Activated T-cell treated with anti-CD3 and anti-CD28 coated beads, Interleukin-2, amount 50 U/mL, for 4 hours (primary cell): ENCODE measurements at regions not wholly inside any gene's neighbourhood (a gene's known extent, or its start where the extent isn't known, plus 50 kb on each side); places are given as distances from the start of the nearest gene placed in this dataset.

ENCODE experiments used
- ATAC-seq, 2 donors: fragments of 200-7000 bp; cut with Tn5 transposase; one replicate each; pipeline ENCODE4 v1.10.0; 2021
- DNase-seq: peaks from one replicate; pipeline ENCODE4 v3.0.0-alpha.2; 2020
- H3K27me3 Mint-ChIP-seq: one replicate; pipeline ENCODE4 v1.8.0; 2021; ENCODE audit warnings: low read depth, mixed read lengths
- H3K36me3 Mint-ChIP-seq: one replicate; pipeline ENCODE4 v1.8.0; 2022; ENCODE audit warnings: mixed read lengths; ENCODE audit not compliant: insufficient read depth
- H3K4me1 Mint-ChIP-seq: one replicate; pipeline ENCODE4 v1.8.0; 2021; ENCODE audit warnings: low read depth, mixed read lengths
- H3K4me3 Mint-ChIP-seq: one replicate; pipeline ENCODE4 v1.8.0; 2021; ENCODE audit warnings: mild to moderate bottlenecking, moderate library complexity, mixed read lengths
- H3K9me3 Mint-ChIP-seq: one replicate; pipeline ENCODE4 v1.8.0; 2021; ENCODE audit warnings: mixed read lengths

DNA sequence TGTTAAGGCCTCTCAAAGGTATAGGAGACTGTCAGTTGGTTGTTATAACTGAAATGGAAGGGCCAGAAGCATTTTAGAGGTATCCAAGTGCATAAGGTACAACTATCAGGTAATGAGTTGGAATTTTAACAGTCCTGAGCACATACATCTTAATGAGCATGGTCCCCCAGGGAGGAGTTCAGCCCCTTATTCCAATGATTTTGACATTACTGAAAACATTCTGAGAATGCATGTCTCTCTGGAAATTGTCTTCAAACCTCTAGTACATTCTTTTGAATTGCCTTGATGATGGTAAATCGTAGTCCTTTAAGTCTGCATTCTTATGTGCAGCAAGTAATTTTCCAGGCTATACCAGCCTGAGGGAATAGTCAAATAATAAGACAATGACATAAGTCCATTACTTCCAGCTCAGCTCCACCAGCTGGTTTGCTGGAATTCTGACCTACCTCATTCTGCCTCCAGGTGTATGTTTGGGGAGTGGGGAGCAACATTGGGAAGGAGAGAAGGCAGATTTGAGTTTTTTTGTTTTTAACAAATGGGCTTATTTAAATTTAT lies 239.2 kb downstream of the MSRB3 start:
- DNase-seq (no peak), ATAC-seq (no peak)
- H3K27me3 Mint-ChIP-seq = no peaks in the 10 kb centered on the region
- H3K36me3 Mint-ChIP-seq = no peaks in the 10 kb centered on the region
- no peak overlapping the region for H3K4me3 Mint-ChIP-seq
- no peaks in the 10 kb centered on the region for H3K9me3 Mint-ChIP-seq
- no peaks in the 10 kb centered on the region for H3K4me1 Mint-ChIP-seq

DNA sequence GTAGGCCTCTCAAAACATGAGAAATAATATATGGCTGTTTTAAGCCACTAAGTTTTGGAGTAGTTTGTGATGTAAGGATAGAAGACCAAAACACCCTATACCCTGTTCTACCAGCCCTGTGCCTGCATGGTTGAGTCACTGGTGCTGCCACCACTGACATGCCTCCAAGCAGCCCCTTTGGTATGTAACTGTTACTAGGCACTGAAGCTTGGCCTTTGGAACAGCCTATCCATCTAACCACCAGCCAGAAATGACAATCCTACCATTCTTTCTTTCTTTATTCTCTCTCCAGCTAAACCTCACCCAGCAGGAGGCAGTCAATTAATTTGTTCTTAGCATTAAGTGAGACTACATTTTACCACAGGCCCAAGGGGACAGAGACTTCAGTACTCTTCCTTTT lies 240.3 kb downstream of the MSRB3 start:
- no peaks in the 10 kb centered on the region for H3K4me1 Mint-ChIP-seq
- H3K9me3 Mint-ChIP-seq = no peaks in the 10 kb centered on the region
- no peaks in the 10 kb centered on the region for H3K27me3 Mint-ChIP-seq
- H3K4me3 Mint-ChIP-seq = no peak overlapping the region
- DNase-seq (no peak), ATAC-seq (no peak)
- no peaks in the 10 kb centered on the region for H3K36me3 Mint-ChIP-seq

DNA sequence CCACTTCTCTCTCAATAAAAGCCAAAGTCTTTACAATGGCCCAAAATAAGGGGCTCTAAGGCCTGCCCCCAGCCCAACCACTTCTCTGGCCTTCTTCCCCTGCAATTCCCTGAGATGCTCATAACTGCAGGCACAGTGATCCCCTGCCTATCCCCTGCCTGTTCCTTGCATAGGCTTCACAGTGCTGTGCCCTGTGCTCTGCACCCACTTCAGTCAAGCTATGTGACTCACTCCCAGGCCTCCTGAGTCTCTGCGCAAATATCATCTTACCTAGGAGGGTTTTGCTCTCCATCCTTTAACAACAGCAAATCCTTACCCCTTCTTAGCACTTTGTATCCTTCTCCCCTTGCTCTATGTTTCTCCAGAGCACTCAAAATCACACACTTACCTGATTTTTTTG lies 242.2 kb downstream of the MSRB3 start:
- no peaks in the 10 kb centered on the region for H3K4me1 Mint-ChIP-seq
- no peak for DNase-seq
- no peaks in the 10 kb centered on the region for H3K27me3 Mint-ChIP-seq
- H3K4me3 Mint-ChIP-seq = no peak overlapping the region
- no peak for ATAC-seq
- H3K9me3 Mint-ChIP-seq = no peaks in the 10 kb centered on the region
- no peaks in the 10 kb centered on the region for H3K36me3 Mint-ChIP-seq

DNA sequence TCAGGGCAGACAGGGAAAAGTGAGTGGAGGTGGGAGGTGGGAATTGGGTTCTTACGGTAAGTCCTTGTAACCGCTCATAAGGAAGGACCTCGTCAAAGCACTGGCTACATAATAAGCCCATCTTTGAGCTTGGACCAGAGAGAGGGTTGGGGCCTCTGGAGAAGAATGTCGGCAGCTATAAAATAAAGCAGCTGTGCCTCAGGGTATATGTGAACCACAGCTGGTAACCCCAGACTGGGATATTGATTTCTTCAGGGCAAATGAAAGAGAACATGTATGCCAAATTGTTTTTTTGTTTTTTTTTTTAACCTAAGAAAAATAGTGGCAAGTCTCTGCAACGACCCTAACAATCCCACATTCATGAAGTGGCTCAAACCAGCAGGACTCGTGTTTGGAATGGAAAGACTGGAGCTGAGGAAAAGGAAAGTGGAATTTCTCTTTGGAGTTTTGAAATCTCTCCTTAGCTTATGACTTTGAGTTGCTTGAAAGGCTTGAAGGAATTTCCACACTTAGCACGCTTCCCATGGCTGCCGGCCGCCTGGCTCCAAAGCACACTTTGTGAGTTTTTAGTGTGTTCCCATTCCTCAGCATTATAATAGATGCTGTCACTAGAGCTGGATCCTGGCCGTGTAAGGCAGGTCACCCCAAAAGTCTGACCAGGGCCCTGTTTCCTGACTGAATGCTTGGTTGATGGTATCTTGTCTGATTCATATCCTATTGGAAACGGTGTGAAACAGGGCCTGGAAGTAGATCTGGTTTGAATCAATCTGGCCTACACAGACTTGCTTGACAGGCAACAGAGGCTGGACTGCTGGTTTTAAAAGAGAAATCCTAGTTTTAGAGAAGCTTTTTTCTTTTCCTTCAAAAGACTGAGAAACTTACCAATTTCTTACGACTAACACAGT lies 244.7 kb downstream of the MSRB3 start:
- DNase-seq (no peak), ATAC-seq (no peak)
- no peaks in the 10 kb centered on the region for H3K27me3 Mint-ChIP-seq
- H3K9me3 Mint-ChIP-seq = no peaks in the 10 kb centered on the region
- no peaks in the 10 kb centered on the region for H3K36me3 Mint-ChIP-seq
- no peak overlapping the region for H3K4me3 Mint-ChIP-seq
- H3K4me1 Mint-ChIP-seq = no peaks in the 10 kb centered on the region

DNA sequence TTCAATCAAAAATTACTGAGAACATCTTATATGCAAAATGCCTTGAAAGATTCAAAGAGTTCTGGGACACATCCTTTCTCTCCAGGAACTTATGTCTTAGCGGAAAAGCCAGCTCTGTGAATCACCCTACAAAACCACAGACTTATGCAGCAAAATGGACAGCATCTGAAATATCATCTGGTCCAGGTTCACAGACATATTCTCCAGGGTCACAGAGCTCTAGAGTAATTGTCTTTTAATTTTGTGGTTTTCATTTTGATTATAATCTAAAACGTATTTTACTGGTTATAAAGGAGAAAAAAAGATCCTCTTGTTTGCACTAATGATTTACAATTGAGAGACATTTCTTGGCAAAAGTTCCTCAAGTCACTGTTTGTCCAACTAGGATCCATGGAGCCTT lies 246.2 kb downstream of the MSRB3 start:
- H3K36me3 Mint-ChIP-seq = no peaks in the 10 kb centered on the region
- no peak overlapping the region for H3K4me3 Mint-ChIP-seq
- H3K27me3 Mint-ChIP-seq = no peaks in the 10 kb centered on the region
- no peaks in the 10 kb centered on the region for H3K4me1 Mint-ChIP-seq
- no peak for DNase-seq
- ATAC-seq = no peak
- H3K9me3 Mint-ChIP-seq = no peaks in the 10 kb centered on the region

DNA sequence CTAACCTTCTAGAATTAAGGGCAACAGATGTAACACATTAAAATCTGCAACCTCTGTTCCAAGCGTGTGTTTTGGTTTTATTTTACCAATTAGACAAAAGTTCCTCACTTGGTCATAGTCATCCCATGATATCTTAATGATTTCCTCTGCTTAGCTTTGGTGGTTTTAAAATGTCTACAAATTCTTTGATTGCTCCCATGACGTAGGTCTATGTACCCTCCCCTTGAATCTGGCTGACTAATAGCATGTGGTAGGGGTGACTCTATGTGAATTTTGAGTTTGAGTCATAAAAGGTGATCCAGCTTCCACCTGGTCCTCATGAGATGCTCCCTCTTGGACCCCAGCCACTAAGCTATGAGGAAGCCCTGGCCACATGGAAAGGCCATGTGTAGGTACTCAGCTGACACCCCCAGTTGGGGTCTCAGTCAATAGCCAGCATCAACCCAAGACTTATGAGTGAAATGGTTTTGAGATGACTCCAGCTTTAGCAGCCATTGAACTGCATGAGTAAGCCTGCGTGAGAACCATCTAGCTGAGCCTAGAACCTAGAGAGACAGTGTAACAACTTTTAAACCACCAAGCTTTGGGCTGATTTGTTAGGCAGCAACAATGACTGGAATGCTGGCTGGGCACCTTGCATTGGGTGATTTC lies 247.1 kb downstream of the MSRB3 start:
- H3K36me3 Mint-ChIP-seq = no peaks in the 10 kb centered on the region
- H3K9me3 Mint-ChIP-seq = no peaks in the 10 kb centered on the region
- DNase-seq = no peak
- no peak overlapping the region for H3K4me3 Mint-ChIP-seq
- H3K4me1 Mint-ChIP-seq = no peaks in the 10 kb centered on the region
- H3K27me3 Mint-ChIP-seq = no peaks in the 10 kb centered on the region
- ATAC-seq = peak in 1 of 2 donors; percentile 27

DNA sequence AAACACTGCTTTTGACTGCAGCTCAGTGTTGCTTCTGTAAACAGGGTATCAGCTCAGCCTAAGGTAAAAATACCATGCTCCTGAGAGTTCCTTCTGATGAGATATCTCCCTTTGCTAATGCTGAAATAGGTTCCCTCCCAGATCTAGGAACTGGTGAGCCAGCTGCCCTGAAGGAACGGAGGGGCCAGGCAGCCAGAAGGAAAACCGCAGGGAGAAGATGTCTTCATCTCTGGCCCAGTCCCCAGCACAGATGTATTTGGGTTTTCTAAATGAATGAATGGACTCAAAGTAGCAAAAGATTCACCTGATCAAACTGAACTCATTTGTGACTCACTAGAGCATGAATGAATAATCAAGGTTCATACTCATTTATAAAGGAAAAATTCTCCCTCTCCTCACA lies 247.8 kb downstream of the MSRB3 start:
- Mint-ChIP-seq H3K36me3 (no peaks in the 10 kb centered on the region), H3K9me3 (no peaks in the 10 kb centered on the region), H3K4me1 (no peaks in the 10 kb centered on the region), H3K27me3 (no peaks in the 10 kb centered on the region), H3K4me3 (no peak overlapping the region)
- no peak for ATAC-seq
- DNase-seq = no peak

DNA sequence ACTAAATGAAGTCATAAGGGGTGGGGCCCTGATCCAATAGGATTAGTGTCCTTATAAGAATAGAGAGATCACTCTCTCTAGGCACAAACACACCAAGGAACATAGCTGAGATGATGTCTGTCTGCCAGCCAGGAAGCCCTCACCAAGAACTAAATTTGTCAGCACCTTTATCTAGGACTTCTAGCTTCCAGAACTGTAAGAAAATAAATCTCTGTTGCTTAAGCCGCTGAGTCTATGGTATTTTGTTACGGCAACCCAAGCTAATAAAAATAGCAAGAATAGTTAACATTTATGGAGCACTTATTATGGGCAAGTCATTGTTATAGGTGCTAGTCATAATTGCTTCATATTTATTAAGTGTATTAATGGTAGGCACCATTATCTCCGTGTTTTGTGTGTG lies 249.6 kb downstream of the MSRB3 start:
- no peak for ATAC-seq
- H3K9me3 Mint-ChIP-seq = no peaks in the 10 kb centered on the region
- DNase-seq = no peak
- no peaks in the 10 kb centered on the region for H3K27me3 Mint-ChIP-seq
- H3K4me1 Mint-ChIP-seq = no peaks in the 10 kb centered on the region
- H3K36me3 Mint-ChIP-seq = no peaks in the 10 kb centered on the region
- H3K4me3 Mint-ChIP-seq = no peak overlapping the region

DNA sequence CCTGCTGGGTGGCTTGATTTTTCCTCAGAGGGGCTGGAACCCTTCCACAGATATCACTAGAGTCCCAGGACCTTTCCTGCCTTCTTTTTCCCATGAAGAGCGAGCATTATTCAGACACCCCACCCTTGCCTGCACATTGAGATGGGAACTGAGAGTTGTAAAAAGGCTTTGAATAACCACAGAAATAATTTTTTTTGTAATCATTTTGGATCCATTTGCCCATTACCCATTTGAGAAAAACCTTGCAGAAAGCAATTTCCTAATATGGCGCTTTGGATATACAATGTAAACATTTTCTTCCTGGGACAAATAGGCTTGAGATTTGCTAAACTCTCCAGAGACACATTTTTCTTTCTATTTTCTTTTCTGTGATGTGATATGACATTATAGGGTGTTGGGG lies 250.6 kb downstream of the MSRB3 start:
- no peaks in the 10 kb centered on the region for H3K27me3 Mint-ChIP-seq
- DNase-seq (no peak), ATAC-seq (no peak)
- H3K36me3 Mint-ChIP-seq = no peaks in the 10 kb centered on the region
- no peaks in the 10 kb centered on the region for H3K9me3 Mint-ChIP-seq
- no peaks in the 10 kb centered on the region for H3K4me1 Mint-ChIP-seq
- no peak overlapping the region for H3K4me3 Mint-ChIP-seq

DNA sequence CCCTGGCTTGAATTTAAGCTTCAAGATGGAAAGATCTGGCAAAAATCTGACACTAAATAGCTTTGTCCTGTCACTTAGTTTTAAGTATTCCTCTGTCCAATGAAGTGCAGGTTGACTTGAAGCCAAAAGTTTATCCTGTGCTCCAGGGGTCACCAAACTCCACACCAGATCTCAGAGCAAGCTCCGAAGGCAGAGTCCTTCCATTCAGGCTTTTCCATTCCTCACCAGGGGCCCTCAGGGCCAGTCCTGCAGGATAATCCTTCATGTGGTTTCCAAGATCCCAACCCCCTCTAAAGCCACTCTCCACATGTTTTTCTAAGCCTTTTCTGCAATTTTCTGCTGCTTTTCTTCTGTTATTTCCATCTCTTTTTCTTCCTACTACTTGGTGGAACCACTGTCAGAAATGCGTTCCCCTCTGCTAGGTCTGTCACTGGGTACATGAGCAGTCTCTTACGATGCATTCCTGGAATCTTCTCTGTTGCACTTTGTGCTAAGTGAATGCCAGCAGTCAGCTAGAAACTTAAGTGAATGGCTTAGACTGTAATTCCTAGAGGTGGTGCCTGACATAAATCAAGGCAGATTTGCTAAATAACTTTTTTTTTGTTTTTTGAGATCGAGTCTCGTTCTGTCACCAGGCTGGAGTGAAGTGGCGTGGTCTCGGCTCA lies 251.4 kb downstream of the MSRB3 start:
- H3K27me3 Mint-ChIP-seq = no peaks in the 10 kb centered on the region
- H3K36me3 Mint-ChIP-seq = no peaks in the 10 kb centered on the region
- DNase-seq (no peak), ATAC-seq (no peak)
- no peaks in the 10 kb centered on the region for H3K4me1 Mint-ChIP-seq
- H3K4me3 Mint-ChIP-seq = no peak overlapping the region
- no peaks in the 10 kb centered on the region for H3K9me3 Mint-ChIP-seq

DNA sequence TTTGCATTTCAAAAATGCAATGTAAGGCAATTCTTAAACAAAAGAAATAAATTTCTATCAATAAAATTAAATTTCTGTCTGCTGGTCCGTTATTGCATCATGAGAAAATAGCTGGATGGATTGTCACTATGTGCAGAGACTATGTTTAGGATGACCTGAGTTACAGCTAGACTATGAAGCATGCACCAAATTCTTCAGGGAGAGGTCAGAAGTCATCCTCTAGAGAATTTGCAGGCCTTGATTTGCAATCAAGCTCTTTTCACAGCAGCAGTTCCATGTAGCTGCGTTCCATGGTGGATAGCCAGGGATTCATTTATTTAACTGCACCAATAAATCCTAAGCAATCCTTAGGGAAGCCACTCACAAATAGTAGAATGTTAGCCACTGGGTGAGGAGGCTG lies 253.7 kb downstream of the MSRB3 start:
- no peak for ATAC-seq
- H3K4me1 Mint-ChIP-seq = no peaks in the 10 kb centered on the region
- no peak overlapping the region for H3K4me3 Mint-ChIP-seq
- H3K27me3 Mint-ChIP-seq = peaks cover 4% of the 10 kb centered on the region
- no peaks in the 10 kb centered on the region for H3K36me3 Mint-ChIP-seq
- no peaks in the 10 kb centered on the region for H3K9me3 Mint-ChIP-seq
- no peak for DNase-seq

DNA sequence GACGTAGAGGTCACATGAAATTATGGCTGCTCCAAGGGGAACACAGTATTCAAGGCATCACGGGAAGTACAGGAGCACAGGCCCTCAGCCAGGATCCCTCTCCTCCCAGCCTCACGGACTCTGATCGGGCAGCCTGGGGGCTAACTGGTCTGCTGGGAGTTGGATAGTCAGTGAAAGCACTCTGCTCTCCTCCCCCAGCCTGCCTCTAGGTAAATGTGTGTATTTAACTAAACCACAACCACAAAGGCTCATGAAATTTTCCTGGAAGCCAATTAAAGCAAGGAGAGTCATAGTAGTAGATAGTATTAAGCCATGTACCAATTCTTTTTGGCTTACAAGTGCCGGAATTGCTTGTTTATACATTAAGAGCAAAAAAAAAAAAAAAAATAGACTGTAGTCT lies 254.3 kb downstream of the MSRB3 start:
- DNase-seq (no peak), ATAC-seq (no peak)
- Mint-ChIP-seq H3K4me3 (no peak overlapping the region), H3K9me3 (peaks cover 2% of the 10 kb centered on the region), H3K36me3 (no peaks in the 10 kb centered on the region), H3K4me1 (no peaks in the 10 kb centered on the region), H3K27me3 (peaks cover 4% of the 10 kb centered on the region)

DNA sequence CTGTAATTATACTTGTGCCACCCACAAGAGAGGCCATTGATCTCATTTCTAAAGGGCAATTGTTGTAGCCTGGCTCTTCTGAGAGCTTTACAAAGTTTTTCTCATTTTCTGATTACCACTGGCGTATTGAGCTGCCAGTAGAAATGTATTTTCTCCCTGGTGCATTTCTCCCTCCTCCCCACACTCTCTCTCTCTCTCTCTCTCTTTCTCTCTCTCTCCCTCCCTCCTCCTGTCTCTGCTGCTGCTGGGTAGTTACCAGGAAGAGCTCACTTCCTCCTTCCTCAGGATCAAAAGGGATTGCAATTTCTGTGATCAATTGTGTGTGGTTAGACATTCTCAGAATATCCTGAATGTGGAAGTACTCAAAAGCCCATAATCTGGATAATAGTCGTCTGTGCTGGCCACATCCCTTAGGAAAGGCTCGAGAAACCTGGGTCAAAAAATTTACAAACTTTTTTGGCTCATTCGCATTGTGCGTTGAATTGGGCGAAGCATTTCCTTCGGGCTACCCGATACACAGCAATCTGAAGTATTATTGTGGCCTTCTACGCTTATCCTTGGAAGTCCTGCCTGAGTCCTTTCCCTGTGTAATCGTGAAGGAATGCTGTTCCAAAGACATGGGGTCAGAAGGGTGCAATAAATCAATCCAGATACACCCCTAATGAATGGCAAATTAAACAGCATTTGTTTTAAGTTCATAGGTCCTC lies 254.8 kb downstream of the MSRB3 start:
- Mint-ChIP-seq H3K36me3 (no peaks in the 10 kb centered on the region), H3K27me3 (peaks cover 4% of the 10 kb centered on the region), H3K9me3 (peaks cover 4% of the 10 kb centered on the region), H3K4me1 (no peaks in the 10 kb centered on the region), H3K4me3 (no peak overlapping the region)
- ATAC-seq (no peak), DNase-seq (no peak)

DNA sequence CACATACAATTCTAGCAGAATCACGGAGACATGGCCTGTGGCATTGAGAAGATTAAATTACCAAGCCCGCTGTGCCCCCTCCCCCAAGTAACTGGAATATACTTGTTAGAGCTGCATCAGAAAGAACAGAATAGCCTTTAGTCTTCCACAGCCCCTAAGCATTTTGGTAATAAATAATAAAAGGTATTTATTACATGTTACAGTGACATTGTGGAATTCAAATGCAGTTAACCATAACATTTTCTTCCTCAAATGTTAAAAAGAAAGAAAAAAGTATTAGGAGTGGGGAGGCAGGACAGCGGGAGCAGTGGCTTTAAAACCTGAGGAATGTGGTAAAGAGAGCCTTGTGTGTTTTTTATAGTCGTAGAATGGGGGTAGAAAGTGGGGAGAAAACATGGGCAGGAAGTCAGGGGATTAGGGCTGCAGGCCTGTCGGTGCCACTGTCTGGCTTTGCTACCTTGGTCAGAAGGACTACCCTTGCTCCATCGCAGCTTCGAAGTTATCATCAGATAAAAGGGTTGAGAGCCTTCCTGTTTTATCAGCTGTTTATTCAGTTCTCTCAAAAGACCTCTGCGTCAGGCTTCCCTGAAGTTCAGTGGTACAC lies 255.9 kb downstream of the MSRB3 start:
- peaks cover 4% of the 10 kb centered on the region for H3K27me3 Mint-ChIP-seq
- no peaks in the 10 kb centered on the region for H3K36me3 Mint-ChIP-seq
- H3K4me3 Mint-ChIP-seq = no peak overlapping the region
- no peaks in the 10 kb centered on the region for H3K4me1 Mint-ChIP-seq
- ATAC-seq = no peak
- DNase-seq = no peak
- peaks cover 8% of the 10 kb centered on the region for H3K9me3 Mint-ChIP-seq
